ENCODE measurements at regions not wholly inside any gene's neighbourhood (a gene's known extent, or its start where the extent isn't known, plus 50 kb on each side); places are given as distances from the start of the nearest gene placed in this dataset.
A peak's percentile ranks its signal among the peaks of the same experiment; 100 is the strongest.

DNA sequence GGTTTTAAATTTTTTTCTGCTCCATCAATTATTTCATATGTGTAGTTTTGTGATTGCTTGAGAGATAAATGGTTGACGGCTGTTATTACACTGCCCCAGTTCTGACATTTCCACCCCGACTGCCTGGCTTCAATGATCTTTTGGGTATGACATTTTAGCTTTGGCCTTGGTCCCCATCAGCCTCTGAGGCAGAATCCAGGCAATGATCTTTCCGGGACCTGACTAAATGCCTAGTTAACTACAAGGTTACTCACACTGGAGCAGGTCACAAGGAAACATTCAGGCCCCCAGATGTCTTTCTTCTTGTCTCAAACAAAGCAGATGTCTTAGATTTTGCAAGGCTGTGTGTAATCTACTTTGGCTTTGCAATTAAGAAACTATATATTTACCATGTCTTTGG, 61.1 kb upstream of the TMCO5A start:
- Histone ChIP-seq H3K4me2 (ENCODE audit: extremely low read depth, insufficient read depth, low read length) (no peak overlapping the region), H3K4me3 (replicated peaks in 1 of 4; ENCODE audit: control extremely low read depth in 1 of 4, insufficient read depth in 1 of 4, low read depth in 3 of 4, low read length in 4 of 4) (no peak overlapping the region)
- peak; percentile 7 to 76 for DNase-seq (ENCODE audit: low read depth in 2 of 2)

GRCh38 chr15:37876900-37877299, 57.5 kb upstream of the TMCO5A start:
- no peaks in the 10 kb centered on the region for H3K27me3 ChIP-seq (ENCODE audit: control insufficient read depth, insufficient read depth, low read length)
- H3K4me3 ChIP-seq (replicated peaks in 1 of 4; ENCODE audit: control extremely low read depth in 1 of 4, insufficient read depth in 1 of 4, low read depth in 3 of 4, low read length in 4 of 4): no peak overlapping the region
- H3K4me1 ChIP-seq (ENCODE audit: control insufficient read depth, extremely low read depth, insufficient read depth, low read length): peaks cover 14% of the 10 kb centered on the region
- no peak overlapping the region for H3K27ac ChIP-seq (ENCODE audit: insufficient read depth, low read length)
- no peaks in the 10 kb centered on the region for H4K20me1 ChIP-seq (ENCODE audit: control insufficient read depth, extremely low read depth, insufficient read depth, low read length)
- no peak for TF ChIP-seq EZH2 (IDR thresholded peaks at IDR 0.05; ENCODE audit: low read length, missing control alignments)
- TF ChIP-seq CTCF (conservative IDR thresholded peaks at IDR 0.05 in 1 of 2, IDR thresholded peaks at IDR 0.05 in 1 of 2; ENCODE audit: low read depth in 1 of 2, low read length in 2 of 2): no peak
- no peaks in the 10 kb centered on the region for H3K79me2 ChIP-seq (ENCODE audit: control insufficient read depth, insufficient read depth, low read length)
- no peak overlapping the region for H3K4me2 ChIP-seq (ENCODE audit: extremely low read depth, insufficient read depth, low read length)
- H3K36me3 ChIP-seq (ENCODE audit: control insufficient read depth, insufficient read depth, low read length): no peaks in the 10 kb centered on the region
- H2AFZ ChIP-seq (ENCODE audit: low read length): no peak overlapping the region
- no peaks in the 10 kb centered on the region for H3K9me3 ChIP-seq (ENCODE audit: control insufficient read depth, insufficient read depth, low read depth, low read length)
- H3K9ac ChIP-seq (ENCODE audit: insufficient read depth, low read length): no peak overlapping the region
- no peak for DNase-seq (ENCODE audit: low read depth in 2 of 2)

More for the DNA sequence above, 61.1 kb upstream of the TMCO5A start:
- H3K79me2 ChIP-seq (ENCODE audit: control insufficient read depth, insufficient read depth, low read length): no peaks in the 10 kb centered on the region
- H2AFZ ChIP-seq (ENCODE audit: low read length): no peak overlapping the region
- TF ChIP-seq CTCF (conservative IDR thresholded peaks at IDR 0.05 in 1 of 2, IDR thresholded peaks at IDR 0.05 in 1 of 2; ENCODE audit: low read depth in 1 of 2, low read length in 2 of 2) (no peak), EZH2 (IDR thresholded peaks at IDR 0.05; ENCODE audit: low read length, missing control alignments) (no peak)
- no peaks in the 10 kb centered on the region for H3K36me3 ChIP-seq (ENCODE audit: control insufficient read depth, insufficient read depth, low read length)
- H3K9me3 ChIP-seq (ENCODE audit: control insufficient read depth, insufficient read depth, low read depth, low read length): no peaks in the 10 kb centered on the region
- peaks cover 10% of the 10 kb centered on the region for H3K4me1 ChIP-seq (ENCODE audit: control insufficient read depth, extremely low read depth, insufficient read depth, low read length)
- H3K27me3 ChIP-seq (ENCODE audit: control insufficient read depth, insufficient read depth, low read length): no peaks in the 10 kb centered on the region
- no peak overlapping the region for H3K27ac ChIP-seq (ENCODE audit: insufficient read depth, low read length)
- no peak overlapping the region for H3K9ac ChIP-seq (ENCODE audit: insufficient read depth, low read length)
- H4K20me1 ChIP-seq (ENCODE audit: control insufficient read depth, extremely low read depth, insufficient read depth, low read length): no peaks in the 10 kb centered on the region

DNA sequence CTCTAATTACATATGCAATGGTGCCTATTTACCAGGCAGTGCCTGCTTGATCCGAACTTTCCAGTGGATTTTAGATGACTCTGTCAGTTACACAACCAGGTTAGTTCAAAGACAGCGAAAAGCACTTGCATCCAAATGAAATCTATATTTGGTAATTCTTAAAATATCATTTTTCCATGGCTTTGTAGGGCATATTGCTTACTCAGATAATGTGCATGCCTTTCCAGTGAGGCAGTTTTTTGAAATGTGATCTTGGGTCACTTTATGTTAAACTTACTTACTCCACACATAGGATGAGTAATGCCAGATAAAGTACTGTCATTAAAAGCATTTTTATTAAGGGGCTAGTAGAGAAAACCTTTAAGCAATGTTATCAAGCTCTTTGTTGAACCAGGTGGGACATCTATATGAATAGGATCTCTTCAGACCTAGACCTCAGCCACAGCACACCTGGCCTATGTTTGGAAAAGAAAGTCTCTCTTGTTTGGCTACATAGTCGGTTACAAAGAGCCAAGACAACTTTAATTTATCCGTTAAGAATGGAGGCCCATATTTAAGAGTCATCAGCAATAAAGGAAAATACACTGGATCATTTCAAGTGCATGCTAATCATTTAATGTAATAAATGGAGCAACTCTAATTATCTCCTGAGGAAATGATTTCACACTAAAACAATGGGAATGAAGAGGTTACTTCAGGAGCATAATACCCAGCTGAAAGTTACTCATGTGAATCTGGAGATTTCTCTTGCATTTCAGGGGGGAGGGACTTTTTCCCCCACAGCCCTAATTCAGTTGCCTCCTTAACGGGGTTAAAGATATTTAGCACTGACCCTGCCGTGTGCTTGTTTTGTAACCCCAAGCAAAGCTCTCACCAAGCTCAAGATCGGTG, 56.3 kb upstream of the TMCO5A start:
- no peak for TF ChIP-seq EZH2 (IDR thresholded peaks at IDR 0.05; ENCODE audit: low read length, missing control alignments)
- TF ChIP-seq CTCF (conservative IDR thresholded peaks at IDR 0.05 in 1 of 2, IDR thresholded peaks at IDR 0.05 in 1 of 2; ENCODE audit: low read depth in 1 of 2, low read length in 2 of 2): no peak
- H4K20me1 ChIP-seq (ENCODE audit: control insufficient read depth, extremely low read depth, insufficient read depth, low read length): no peaks in the 10 kb centered on the region
- peaks cover 12% of the 10 kb centered on the region for H3K4me1 ChIP-seq (ENCODE audit: control insufficient read depth, extremely low read depth, insufficient read depth, low read length)
- H3K79me2 ChIP-seq (ENCODE audit: control insufficient read depth, insufficient read depth, low read length): no peaks in the 10 kb centered on the region
- H3K27me3 ChIP-seq (ENCODE audit: control insufficient read depth, insufficient read depth, low read length): no peaks in the 10 kb centered on the region
- H3K27ac ChIP-seq (ENCODE audit: insufficient read depth, low read length): no peak overlapping the region
- no peak overlapping the region for H2AFZ ChIP-seq (ENCODE audit: low read length)
- peak overlapping the region; percentile 68 for H3K4me2 ChIP-seq (ENCODE audit: extremely low read depth, insufficient read depth, low read length)
- H3K9me3 ChIP-seq (ENCODE audit: control insufficient read depth, insufficient read depth, low read depth, low read length): no peaks in the 10 kb centered on the region
- no peaks in the 10 kb centered on the region for H3K36me3 ChIP-seq (ENCODE audit: control insufficient read depth, insufficient read depth, low read length)
- H3K9ac ChIP-seq (ENCODE audit: insufficient read depth, low read length): no peak overlapping the region
- DNase-seq (ENCODE audit: low read depth in 2 of 2): peak; percentile 88 to 92
- H3K4me3 ChIP-seq (replicated peaks in 1 of 4; ENCODE audit: control extremely low read depth in 1 of 4, insufficient read depth in 1 of 4, low read depth in 3 of 4, low read length in 4 of 4): no peak overlapping the region

Data from fibroblast of lung (primary cell).